Breast epithelium (tissue), 4 donors: ENCODE measurements at regions not wholly inside any gene's neighbourhood (a gene's known extent, or its start where the extent isn't known, plus 50 kb on each side); places are given as distances from the start of the nearest gene placed in this dataset.

ENCODE experiments used
- DNase-seq, 2 donors: peaks; one replicate each; pipeline ENCODE4 v3.0.0-alpha.2; 2019; ENCODE audit warnings: low spot score in 2 of 2
- H3K27ac ChIP-seq, 2 donors: fragments of 200-600 bp; sonication (generic) in 1 of 2; one replicate each; pipeline ENCODE4 v1.5.1; 2016 to 2019; ENCODE audit warnings: mild to moderate bottlenecking in 1 of 2
- H3K27me3 ChIP-seq, 2 donors: fragments of 200-600 bp; sonication (generic) in 1 of 2; one replicate each; pipeline versions ENCODE4 v1.5.1 to v1.6.0; 2017 to 2019; ENCODE audit warnings: control low read depth in 1 of 2, mild to moderate bottlenecking in 1 of 2
- H3K36me3 ChIP-seq: fragments of 200-600 bp; one replicate; pipeline ENCODE4 v1.5.1; 2019
- H3K4me1 ChIP-seq, 2 donors: fragments of 200-600 bp; sonication (generic); one replicate each; pipeline ENCODE4 v1.5.1; 2016 to 2019; ENCODE audit warnings: control low read depth in 1 of 2
- H3K4me3 ChIP-seq, 3 donors: fragments of 200-600 bp; sonication (generic); 1 replicate in 2 of 3; 2 replicates in 1 of 3; pipeline ENCODE4 v1.5.1; 2016 to 2019; ENCODE audit warnings: mild to moderate bottlenecking in 3 of 3, moderate library complexity in 2 of 3
- H3K9me3 ChIP-seq, 2 donors: fragments of 200-600 bp; sonication (generic) in 1 of 2; one replicate each; pipeline ENCODE4 v1.5.1; 2016 to 2019; ENCODE audit warnings: control low read depth in 1 of 2
- CTCF ChIP-seq, 3 donors: fragments of 450-650 bp; IDR thresholded peaks; one replicate each; pipeline ENCODE4 v1.5.1; 2016 to 2017; ENCODE audit warnings: antibody characterized with exemption in 3 of 3, mild to moderate bottlenecking in 3 of 3, moderate library complexity in 3 of 3
- POLR2A ChIP-seq: fragments of 450-650 bp; IDR thresholded peaks from one replicate; pipeline ENCODE4 v1.6.1; 2016; ENCODE audit warnings: antibody characterized with exemption, mild to moderate bottlenecking, moderate library complexity
- POLR2AphosphoS5 ChIP-seq, 3 donors: sonication (generic); formaldehyde crosslinking; IDR thresholded peaks; one replicate each; pipeline ENCODE4 v1.6.1; 2017; ENCODE audit warnings: antibody characterized with exemption in 3 of 3
- intact Hi-C: fragments of 100-400 bp; cut with DNase I; formaldehyde crosslinking; loops from one replicate; pipeline ENCODE4 v1.15.1; 2023; ENCODE audit warnings: low total_unique reads

- Histone ChIP-seq H3K27me3 (no peaks in the 10 kb centered on the region), H3K9me3 (peaks cover 0 to 12% of the 10 kb centered on the region in 2 donors), H3K36me3 (no peaks in the 10 kb centered on the region), H3K4me3 (no peak overlapping the region), H3K27ac (no peak overlapping the region), H3K4me1 (no peaks in the 10 kb centered on the region)
- intact Hi-C loops, result no loop called here
- no peak for TF ChIP-seq CTCF (IDR thresholded peaks at IDR 0.05)
- no peak for TF ChIP-seq POLR2A
- no peak for TF ChIP-seq POLR2AphosphoS5 (IDR thresholded peaks at IDR 0.05)
- no peak for DNase-seq
These were observed 232.5 kb upstream of the GPRIN3 start for GRCh38 chr4:89539797-89540711.

GRCh38 chr4:89539374-89539773 lies 231.8 kb upstream of the GPRIN3 start:
- intact Hi-C loops, result no loop called here
- Histone ChIP-seq H3K36me3 (no peaks in the 10 kb centered on the region), H3K9me3 (peaks cover 0 to 6% of the 10 kb centered on the region in 2 donors), H3K27ac (no peak overlapping the region), H3K4me3 (no peak overlapping the region), H3K4me1 (no peaks in the 10 kb centered on the region), H3K27me3 (no peaks in the 10 kb centered on the region)
- DNase-seq, result no peak
- TF ChIP-seq CTCF (IDR thresholded peaks at IDR 0.05) (no peak), POLR2A (no peak), POLR2AphosphoS5 (IDR thresholded peaks at IDR 0.05) (no peak)

- Histone ChIP-seq H3K4me3 (no peak overlapping the region), H3K9me3 (peaks cover 0 to 1% of the 10 kb centered on the region in 2 donors), H3K27me3 (no peaks in the 10 kb centered on the region), H3K27ac (no peak overlapping the region), H3K36me3 (no peaks in the 10 kb centered on the region), H3K4me1 (no peaks in the 10 kb centered on the region)
- intact Hi-C loops, result no loop called here
- DNase-seq, result no peak
- TF ChIP-seq CTCF (IDR thresholded peaks at IDR 0.05) (no peak), POLR2AphosphoS5 (IDR thresholded peaks at IDR 0.05) (no peak), POLR2A (no peak)
These were observed 231.3 kb upstream of the GPRIN3 start for GRCh38 chr4:89538886-89539285.

- intact Hi-C loops, result no loop called here
- no peaks in the 10 kb centered on the region for H3K27me3 ChIP-seq
- no peak overlapping the region for H3K4me3 ChIP-seq
- no peaks in the 10 kb centered on the region for H3K4me1 ChIP-seq
- H3K36me3 ChIP-seq, result no peaks in the 10 kb centered on the region
- TF ChIP-seq CTCF (IDR thresholded peaks at IDR 0.05), result no peak
- no peak for TF ChIP-seq POLR2AphosphoS5 (IDR thresholded peaks at IDR 0.05)
- TF ChIP-seq POLR2A, result no peak
- H3K27ac ChIP-seq, result no peak overlapping the region
- H3K9me3 ChIP-seq, result no peaks in the 10 kb centered on the region
- no peak for DNase-seq
These were observed 230.6 kb upstream of the GPRIN3 start for GRCh38 chr4:89538171-89538570.

GRCh38 chr4:89537281-89537680 lies 229.7 kb upstream of the GPRIN3 start:
- H3K4me1 ChIP-seq, result no peaks in the 10 kb centered on the region
- H3K36me3 ChIP-seq, result no peaks in the 10 kb centered on the region
- H3K27me3 ChIP-seq, result no peaks in the 10 kb centered on the region
- H3K27ac ChIP-seq, result no peak overlapping the region
- TF ChIP-seq POLR2AphosphoS5 (IDR thresholded peaks at IDR 0.05) (no peak), POLR2A (no peak), CTCF (IDR thresholded peaks at IDR 0.05) (no peak)
- no peaks in the 10 kb centered on the region for H3K9me3 ChIP-seq
- H3K4me3 ChIP-seq, result no peak overlapping the region
- no peak for DNase-seq
- intact Hi-C loops, result no loop called here
